SU-DHL-6 (cell line): ENCODE measurements at regions not wholly inside any gene's neighbourhood (a gene's known extent, or its start where the extent isn't known, plus 50 kb on each side); places are given as distances from the start of the nearest gene placed in this dataset.

Source experiments
- H2AFZ ChIP-seq: fragments of 200-600 bp; sonication (generic); 2 replicates; pipeline ENCODE4 v1.6.1; 2014; ENCODE audit warnings: low read depth, mild to moderate bottlenecking, moderate library complexity, mixed read lengths, antibody characterized with exemption, low read length; ENCODE audit not compliant: severe bottlenecking
- H3F3A ChIP-seq: fragments of 200-600 bp; shearing (Covaris generic); 2 replicates; pipeline ENCODE4 v1.6.0; 2016; ENCODE audit warnings: antibody characterized with exemption, mild to moderate bottlenecking; ENCODE audit not compliant: insufficient read depth
- H3K27ac ChIP-seq: fragments of 200-600 bp; sonication (generic); 2 replicates; pipeline ENCODE4 v1.5.1; 2016; ENCODE audit warnings: low read depth, mild to moderate bottlenecking, low read length, moderate library complexity, mixed read lengths
- H3K27me3 ChIP-seq: fragments of 200-600 bp; sonication (generic), shearing (Covaris generic); 2 replicates; pipeline ENCODE4 v1.6.0; 2014; ENCODE audit warnings: mild to moderate bottlenecking, low read length
- H3K36me3 ChIP-seq: fragments of 200-600 bp; sonication (generic); 2 replicates; pipeline ENCODE4 v1.6.1; 2014; ENCODE audit warnings: mild to moderate bottlenecking, low read length, mixed read lengths
- H3K4me2 ChIP-seq: fragments of 300-600, 200-600 bp; shearing (Covaris generic), sonication (generic); 2 replicates; pipeline ENCODE4 v1.6.0; 2014; ENCODE audit warnings: low read length, low read depth, mild to moderate bottlenecking; ENCODE audit not compliant: poor library complexity, severe bottlenecking
- H3K4me3 ChIP-seq: fragments of 200-600 bp; sonication (generic); 2 replicates; pipeline ENCODE4 v1.5.1; 2014; ENCODE audit warnings: antibody characterized with exemption, low read length, mild to moderate bottlenecking, mixed read lengths; ENCODE audit not compliant: insufficient read depth, poor library complexity, severe bottlenecking
- H3K79me2 ChIP-seq: fragments of 200-600 bp; sonication (generic); 2 replicates; pipeline ENCODE4 v1.6.1; 2014; ENCODE audit warnings: mild to moderate bottlenecking, low read length, moderate library complexity; ENCODE audit not compliant: insufficient read depth
- H3K9ac ChIP-seq: fragments of 200-600 bp; sonication (generic); 2 replicates; pipeline ENCODE4 v1.7.0; 2014; ENCODE audit warnings: mild to moderate bottlenecking, low read length
- H3K9me2 ChIP-seq: fragments of 200-600 bp; sonication (generic); replicated peaks from 2 replicates; pipeline ENCODE4 v1.6.1; 2014; ENCODE audit warnings: low read length; ENCODE audit not compliant: insufficient read depth
- H3K9me3 ChIP-seq: fragments of 200-600 bp; sonication (generic); 2 replicates; pipeline ENCODE4 v1.6.1; 2014; ENCODE audit warnings: low read length, mixed read lengths; ENCODE audit not compliant: insufficient read depth
- H4K20me1 ChIP-seq: fragments of 200-600 bp; sonication (generic); 2 replicates; pipeline ENCODE4 v1.6.1; 2014; ENCODE audit warnings: low read depth, mild to moderate bottlenecking, antibody characterized with exemption, low read length, moderate library complexity, mixed read lengths
- EZH2phosphoT487 ChIP-seq: fragments of 200-600 bp; sonication (generic), shearing (Covaris generic); conservative IDR thresholded peaks from 2 replicates; pipeline ENCODE4 v1.6.1; 2018; ENCODE audit warnings: mild to moderate bottlenecking, antibody characterized with exemption, low read length, moderate library complexity, mixed read lengths
- TF ChIP-seq, protein P1 (sequence below): fragments of 200-600 bp; sonication (generic); IDR thresholded peaks from one replicate; pipeline ENCODE4 v1.5.1; 2017; ENCODE audit warnings: antibody characterized with exemption, mild to moderate bottlenecking, low read length, moderate library complexity; ENCODE audit not compliant: insufficient read depth, poor library complexity, severe bottlenecking

DNA sequence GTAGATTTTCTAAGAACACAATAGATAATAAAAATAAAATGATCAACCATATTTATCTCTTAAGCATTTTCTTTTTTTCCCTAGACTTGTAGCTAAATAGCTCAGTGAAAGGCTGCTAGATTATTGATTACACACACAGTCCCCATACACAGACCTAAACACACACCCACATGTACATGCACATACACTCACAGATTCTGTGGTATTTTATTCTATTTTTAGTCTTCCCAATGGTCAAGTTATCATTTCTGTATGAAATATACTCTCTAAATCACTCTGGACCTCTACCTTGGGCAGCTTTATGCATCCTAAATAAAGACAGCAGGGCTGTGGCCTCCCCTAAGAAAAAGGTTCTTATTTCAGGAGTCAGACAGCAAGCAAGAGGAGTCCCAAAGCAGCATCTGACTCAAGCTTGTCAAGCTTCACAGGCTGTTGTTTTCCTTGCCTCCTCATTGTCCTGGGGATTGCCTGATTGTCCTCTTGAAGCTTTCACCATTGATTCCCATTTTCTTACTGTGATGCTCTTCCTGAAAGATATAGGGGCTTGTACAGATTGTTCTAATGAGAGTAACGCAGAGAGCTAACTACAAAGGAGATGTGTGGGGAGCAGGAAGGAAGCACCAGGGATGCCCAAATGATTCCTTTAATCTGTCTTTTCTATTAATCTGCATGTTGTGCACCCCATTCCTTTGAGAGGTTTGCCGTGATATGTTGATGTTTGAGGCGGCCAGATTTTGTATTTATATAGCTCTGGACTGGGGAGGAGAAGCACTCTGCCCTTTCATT lies 986.5 kb downstream of the PCDH17 start:
- H3K9ac ChIP-seq: no peak overlapping the region
- no peaks in the 10 kb centered on the region for H4K20me1 ChIP-seq
- no peaks in the 10 kb centered on the region for H3K9me2 ChIP-seq
- no peaks in the 10 kb centered on the region for H3K36me3 ChIP-seq
- no peaks in the 10 kb centered on the region for H3K9me3 ChIP-seq
- no peak overlapping the region for H3K4me3 ChIP-seq
- no peaks in the 10 kb centered on the region for H3K27me3 ChIP-seq
- H2AFZ ChIP-seq: no peak overlapping the region
- no peak overlapping the region for H3K4me2 ChIP-seq
- no peak overlapping the region for H3K27ac ChIP-seq
- H3K79me2 ChIP-seq: no peaks in the 10 kb centered on the region
- H3F3A ChIP-seq: no peaks in the 10 kb centered on the region
- TF ChIP-seq, protein P1, sequence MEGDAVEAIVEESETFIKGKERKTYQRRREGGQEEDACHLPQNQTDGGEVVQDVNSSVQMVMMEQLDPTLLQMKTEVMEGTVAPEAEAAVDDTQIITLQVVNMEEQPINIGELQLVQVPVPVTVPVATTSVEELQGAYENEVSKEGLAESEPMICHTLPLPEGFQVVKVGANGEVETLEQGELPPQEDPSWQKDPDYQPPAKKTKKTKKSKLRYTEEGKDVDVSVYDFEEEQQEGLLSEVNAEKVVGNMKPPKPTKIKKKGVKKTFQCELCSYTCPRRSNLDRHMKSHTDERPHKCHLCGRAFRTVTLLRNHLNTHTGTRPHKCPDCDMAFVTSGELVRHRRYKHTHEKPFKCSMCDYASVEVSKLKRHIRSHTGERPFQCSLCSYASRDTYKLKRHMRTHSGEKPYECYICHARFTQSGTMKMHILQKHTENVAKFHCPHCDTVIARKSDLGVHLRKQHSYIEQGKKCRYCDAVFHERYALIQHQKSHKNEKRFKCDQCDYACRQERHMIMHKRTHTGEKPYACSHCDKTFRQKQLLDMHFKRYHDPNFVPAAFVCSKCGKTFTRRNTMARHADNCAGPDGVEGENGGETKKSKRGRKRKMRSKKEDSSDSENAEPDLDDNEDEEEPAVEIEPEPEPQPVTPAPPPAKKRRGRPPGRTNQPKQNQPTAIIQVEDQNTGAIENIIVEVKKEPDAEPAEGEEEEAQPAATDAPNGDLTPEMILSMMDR: no peak
- no peak for TF ChIP-seq EZH2phosphoT487

DNA sequence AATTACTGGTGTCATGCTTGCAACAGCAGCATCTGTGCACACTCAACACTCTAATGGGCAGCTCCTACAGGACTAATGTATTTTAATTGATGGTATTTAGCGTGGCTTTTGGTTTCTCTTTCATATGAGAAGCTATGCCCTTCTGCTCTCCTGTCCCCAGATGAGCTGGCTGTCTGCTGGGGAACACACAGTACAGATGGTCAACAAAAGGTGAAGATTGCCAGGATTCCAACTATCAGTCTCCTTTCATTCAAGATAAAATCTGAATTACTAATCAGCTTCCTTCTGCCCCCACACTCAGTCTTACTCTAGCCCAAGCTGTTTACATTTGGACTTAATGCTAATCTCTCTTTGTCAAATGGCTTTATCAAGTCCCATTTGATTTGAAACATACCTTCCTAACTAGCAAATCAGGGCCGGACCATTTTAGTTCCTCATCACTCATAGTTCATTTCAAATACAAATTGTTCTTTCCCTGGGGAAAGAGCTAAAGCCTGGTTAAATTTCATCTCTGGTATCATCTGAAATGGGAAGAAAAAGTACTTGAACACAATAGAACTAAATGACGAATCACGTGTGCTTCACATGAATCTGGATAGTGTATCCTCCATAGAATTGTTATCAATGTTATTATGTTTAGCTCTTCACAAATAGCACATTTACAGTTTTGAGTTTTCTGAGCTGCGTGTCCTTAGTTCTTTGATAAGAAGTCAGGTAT lies 988.0 kb downstream of the PCDH17 start:
- Histone ChIP-seq H3K9ac (no peak overlapping the region), H3K27ac (no peak overlapping the region), H4K20me1 (no peaks in the 10 kb centered on the region), H3K4me3 (no peak overlapping the region), H3K36me3 (no peaks in the 10 kb centered on the region), H3K79me2 (no peaks in the 10 kb centered on the region), H2AFZ (no peak overlapping the region), H3K9me3 (no peaks in the 10 kb centered on the region), H3K27me3 (no peaks in the 10 kb centered on the region), H3K4me2 (no peak overlapping the region), H3K9me2 (no peaks in the 10 kb centered on the region), H3F3A (no peaks in the 10 kb centered on the region)
- no peak for TF ChIP-seq EZH2phosphoT487
- TF ChIP-seq, protein P1: no peak

DNA sequence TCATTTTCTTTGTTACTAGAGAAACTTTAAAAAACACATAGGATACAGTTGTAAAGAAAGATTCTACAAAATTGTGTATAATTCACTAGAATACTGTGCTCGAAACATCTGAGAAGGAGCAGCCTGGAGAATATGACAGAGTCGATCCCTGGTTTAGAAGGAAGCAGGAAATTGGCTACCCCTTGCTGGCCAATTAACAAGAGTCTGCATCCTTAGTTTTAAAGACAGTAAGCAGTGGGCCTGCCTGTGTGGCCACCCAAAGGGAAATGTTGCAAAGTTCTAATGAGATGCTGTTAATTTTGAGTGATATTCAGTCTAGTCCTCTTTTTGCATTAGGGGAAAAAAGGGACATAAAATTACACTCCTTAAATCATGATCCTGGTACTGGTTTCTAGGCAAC lies 988.6 kb downstream of the PCDH17 start:
- no peak overlapping the region for H2AFZ ChIP-seq
- H3K27ac ChIP-seq: no peak overlapping the region
- no peaks in the 10 kb centered on the region for H3K9me3 ChIP-seq
- no peaks in the 10 kb centered on the region for H3K27me3 ChIP-seq
- TF ChIP-seq EZH2phosphoT487: no peak
- TF ChIP-seq, protein P1: no peak
- no peaks in the 10 kb centered on the region for H3F3A ChIP-seq
- H4K20me1 ChIP-seq: no peaks in the 10 kb centered on the region
- no peak overlapping the region for H3K4me2 ChIP-seq
- no peaks in the 10 kb centered on the region for H3K9me2 ChIP-seq
- H3K36me3 ChIP-seq: no peaks in the 10 kb centered on the region
- H3K79me2 ChIP-seq: no peaks in the 10 kb centered on the region
- H3K4me3 ChIP-seq: no peak overlapping the region
- no peak overlapping the region for H3K9ac ChIP-seq
